Ishikawa (cell line): ENCODE measurements at regions not wholly inside any gene's neighbourhood (a gene's known extent, or its start where the extent isn't known, plus 50 kb on each side); places are given as distances from the start of the nearest gene placed in this dataset.

ENCODE experiments used
- CEBPB ChIP-seq: IDR thresholded peaks from 2 replicates; pipeline ENCODE4 v1.6.1; 2012
- CREB1 ChIP-seq: IDR thresholded peaks from 2 replicates; pipeline ENCODE4 v1.6.1; 2012; ENCODE audit warnings: low read depth
- EGR1 ChIP-seq: IDR thresholded peaks from 2 replicates; pipeline ENCODE4 v1.6.1; 2012
- EP300 ChIP-seq: IDR thresholded peaks from 2 replicates; pipeline ENCODE4 v1.6.1; 2012; ENCODE audit warnings: borderline replicate concordance
- FOXM1 ChIP-seq: IDR thresholded peaks from 2 replicates; pipeline ENCODE4 v1.6.1; 2012; ENCODE audit warnings: low read depth, borderline replicate concordance
- NFIC ChIP-seq: IDR thresholded peaks from 2 replicates; pipeline ENCODE4 v1.6.1; 2012
- RAD21 ChIP-seq: IDR thresholded peaks from 2 replicates; pipeline ENCODE4 v1.6.1; 2012; ENCODE audit warnings: low read depth
- REST ChIP-seq: IDR thresholded peaks from 2 replicates; pipeline ENCODE4 v1.6.1; 2012; ENCODE audit warnings: low read depth, mild to moderate bottlenecking
- TAF1 ChIP-seq: IDR thresholded peaks from 2 replicates; pipeline ENCODE4 v1.6.1; 2012; ENCODE audit warnings: low read depth, mild to moderate bottlenecking
- TCF12 ChIP-seq: IDR thresholded peaks from 2 replicates; pipeline ENCODE4 v1.6.1; 2012; ENCODE audit warnings: low read depth
- TEAD4 ChIP-seq: IDR thresholded peaks from 2 replicates; pipeline ENCODE4 v1.6.1; 2012
- YY1 ChIP-seq: IDR thresholded peaks from 2 replicates; pipeline ENCODE4 v1.6.1; 2012; ENCODE audit warnings: low read depth
- ZBTB7A ChIP-seq: IDR thresholded peaks from 2 replicates; pipeline ENCODE4 v1.6.1; 2012; ENCODE audit warnings: low read depth
- TF ChIP-seq, protein P1 (sequence below): IDR thresholded peaks from 2 replicates; pipeline ENCODE4 v1.6.1; 2012
- TF ChIP-seq, protein P2 (sequence below): IDR thresholded peaks from 2 replicates; pipeline ENCODE4 v1.6.1; 2012

DNA sequence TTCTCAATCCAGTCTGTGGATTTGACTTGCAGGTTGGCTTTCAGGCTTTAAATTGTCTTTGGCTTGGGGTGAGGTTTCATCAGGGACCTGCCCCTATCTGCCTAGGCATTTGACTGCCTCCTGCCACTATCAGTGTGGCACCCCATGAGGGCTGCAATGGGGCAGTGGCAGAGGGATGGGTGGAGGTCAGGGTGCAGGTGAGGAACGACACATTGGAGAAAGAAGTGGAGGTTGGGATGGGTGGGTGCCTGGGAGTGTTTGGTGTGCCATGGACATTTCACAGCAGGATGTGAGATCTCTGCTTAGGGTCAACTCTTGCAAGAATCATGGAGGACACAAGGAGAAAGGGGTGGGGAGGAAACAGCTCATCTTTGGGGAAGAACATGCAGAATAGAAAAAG lies 625.1 kb downstream of the PTPRU start:
- TF ChIP-seq REST (no peak), TEAD4 (no peak), EP300 (no peak), RAD21 (no peak), YY1 (no peak), TCF12 (no peak), ZBTB7A (no peak), NFIC (no peak), CEBPB (no peak), EGR1 (no peak)
- TF ChIP-seq, protein P1, sequence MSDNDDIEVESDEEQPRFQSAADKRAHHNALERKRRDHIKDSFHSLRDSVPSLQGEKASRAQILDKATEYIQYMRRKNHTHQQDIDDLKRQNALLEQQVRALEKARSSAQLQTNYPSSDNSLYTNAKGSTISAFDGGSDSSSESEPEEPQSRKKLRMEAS = no peak

DNA sequence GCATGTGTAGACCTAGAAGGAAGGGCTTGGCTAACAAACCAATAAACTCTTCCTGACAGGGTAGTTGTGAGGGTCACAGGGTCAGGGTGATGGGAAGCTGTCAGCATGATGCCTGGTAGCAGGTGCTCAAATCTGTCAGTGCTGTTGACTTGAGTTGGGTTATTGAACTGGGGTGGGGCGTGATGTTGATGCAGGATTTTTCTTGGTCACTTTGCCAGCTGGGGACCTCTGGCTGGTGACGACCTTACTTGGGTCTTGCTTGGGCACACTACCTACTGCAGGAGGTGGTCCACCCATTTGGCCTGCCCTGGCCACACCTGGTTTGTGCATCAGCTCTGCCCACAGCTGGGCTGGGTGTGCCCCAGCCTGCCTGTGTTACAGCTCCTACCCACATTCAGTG lies 624.4 kb downstream of the PTPRU start:
- TF ChIP-seq CEBPB (no peak), RAD21 (no peak), NFIC (no peak), EGR1 (no peak), ZBTB7A (no peak)
- TF ChIP-seq, protein P2, sequence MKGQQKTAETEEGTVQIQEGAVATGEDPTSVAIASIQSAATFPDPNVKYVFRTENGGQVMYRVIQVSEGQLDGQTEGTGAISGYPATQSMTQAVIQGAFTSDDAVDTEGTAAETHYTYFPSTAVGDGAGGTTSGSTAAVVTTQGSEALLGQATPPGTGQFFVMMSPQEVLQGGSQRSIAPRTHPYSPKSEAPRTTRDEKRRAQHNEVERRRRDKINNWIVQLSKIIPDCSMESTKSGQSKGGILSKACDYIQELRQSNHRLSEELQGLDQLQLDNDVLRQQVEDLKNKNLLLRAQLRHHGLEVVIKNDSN = no peak
- TF ChIP-seq, protein P1 = no peak

GRCh38 chr1:29860056-29860455 lies 623.7 kb downstream of the PTPRU start:
- TF ChIP-seq CREB1 (no peak), CEBPB (no peak), FOXM1 (no peak), YY1 (no peak), REST (no peak), RAD21 (no peak), TCF12 (no peak), TAF1 (no peak), NFIC (no peak), ZBTB7A (no peak), EGR1 (no peak), TEAD4 (no peak), EP300 (no peak)
- TF ChIP-seq, protein P2 = no peak
- TF ChIP-seq, protein P1 = no peak

GRCh38 chr1:29859126-29859525 lies 622.8 kb downstream of the PTPRU start:
- TF ChIP-seq, protein P2 = no peak
- TF ChIP-seq NFIC (no peak), CREB1 (no peak), REST (no peak), FOXM1 (no peak), RAD21 (no peak), EP300 (no peak), TCF12 (no peak), TAF1 (no peak), YY1 (no peak), EGR1 (no peak), ZBTB7A (no peak), CEBPB (no peak), TEAD4 (no peak)
- TF ChIP-seq, protein P1 = no peak
